ENCODE measurements at regions not wholly inside any gene's neighbourhood (a gene's known extent, or its start where the extent isn't known, plus 50 kb on each side); places are given as distances from the start of the nearest gene placed in this dataset.

- TF ChIP-seq ZSCAN12 (CRISPR knock-in tag; IDR thresholded peaks at IDR 0.05) (no peak), ZBTB38 (CRISPR knock-in tag; IDR thresholded peaks at IDR 0.05) (peak; percentile 99), KDM6A (CRISPR knock-in tag; IDR thresholded peaks at IDR 0.05; ENCODE audit: low read depth) (peak; percentile 59), TBX3 (IDR thresholded peaks at IDR 0.05; ENCODE audit: borderline replicate concordance) (peak; percentile 77; the same call in 1 of the 2 replicates), ZNF879 (CRISPR knock-in tag; IDR thresholded peaks at IDR 0.05) (no peak), E2F2 (CRISPR knock-in tag; IDR thresholded peaks at IDR 0.05; ENCODE audit: borderline replicate concordance) (no peak), ZNF510 (CRISPR knock-in tag; IDR thresholded peaks at IDR 0.05; ENCODE audit: low read depth) (0 out of 2 replicates have a peak, but pooled peaks have one; percentile 52), ZNF737 (CRISPR knock-in tag; IDR thresholded peaks at IDR 0.05; ENCODE audit: borderline replicate concordance) (no peak; the same call in 1 of the 2 replicates), ZNF407 (CRISPR knock-in tag; IDR thresholded peaks at IDR 0.05; ENCODE audit: not compliant biosample characterization) (no peak), DNMT1 (CRISPR knock-in tag; IDR thresholded peaks at IDR 0.05) (0 out of 2 replicates have a peak, but pooled peaks have one; percentile 43), HCFC1 (IDR thresholded peaks at IDR 0.05; ENCODE audit: low read depth, low read length) (no peak), MAZ (IDR thresholded peaks at IDR 0.05; ENCODE audit: borderline replicate concordance, low read depth, low read length) (no peak), MAZ (CRISPR knock-in tag; IDR thresholded peaks at IDR 0.05; ENCODE audit: low read depth) (peak; percentile 50; the same call in 1 of the 2 replicates), SIX1 (CRISPR knock-in tag; IDR thresholded peaks at IDR 0.05; ENCODE audit: borderline replicate concordance) (peak; percentile 90; the same call in 1 of the 2 replicates), MTA1 (CRISPR knock-in tag; IDR thresholded peaks at IDR 0.05; ENCODE audit: borderline replicate concordance) (peak; percentile 83), ZSCAN5A (CRISPR knock-in tag; IDR thresholded peaks at IDR 0.05; ENCODE audit: borderline replicate concordance) (0 out of 2 replicates have a peak, but pooled peaks have one; percentile 41), ZNF143 (CRISPR knock-in tag; IDR thresholded peaks at IDR 0.05) (0 out of 2 replicates have a peak, but pooled peaks have one; percentile 31), ETV6 (CRISPR knock-in tag; conservative IDR thresholded peaks at IDR 0.05) (peak; percentile 50; the same call in 1 of the 2 replicates)
Observed at GRCh38 chr1:234978397-234979295, 150.0 kb downstream of the TOMM20 start (continued).
